H1 (cell line): ENCODE measurements at regions not wholly inside any gene's neighbourhood (a gene's known extent, or its start where the extent isn't known, plus 50 kb on each side); places are given as distances from the start of the nearest gene placed in this dataset.

Source experiments
- CTCF ChIA-PET: fragments of 300-600 bp; sonication (Branson Sonifier 250); formaldehyde crosslinking; loops from one replicate; lab custom pipeline; 2021; ENCODE audit not compliant: partially characterized antibody; lab: Charles Lee
- POLR2A ChIA-PET: fragments of 300-600 bp; sonication (Branson Sonifier 250); formaldehyde crosslinking; loops from one replicate; lab custom pipeline; 2021; ENCODE audit warnings: inconsistent platforms; ENCODE audit not compliant: partially characterized antibody; lab: Charles Lee
- DNase-seq, 2 experiments: peaks; one replicate each; pipeline versions ENCODE4 v3.0.0 to v3.0.0-alpha.2; 2010 to 2022; ENCODE audit warnings: low spot score in 2 of 2, low read depth in 1 of 2, mixed read lengths in 1 of 2
- FAIRE-seq: peaks from 2 replicates; lab custom pipeline; 2011; peaks lifted over from hg19 to GRCh38; lab: Jason Lieb, UNC
- H2AFZ ChIP-seq: 2 replicates; pipeline ENCODE4 v1.8.1; 2012; ENCODE audit warnings: low read length, inconsistent platforms
- H2AK5ac ChIP-seq: 2 replicates; pipeline ENCODE4 v1.6.1; 2013; ENCODE audit warnings: low read depth, low read length
- H2BK120ac ChIP-seq: replicated peaks from 2 replicates; pipeline ENCODE3; 2013; ENCODE audit warnings: low read depth, low read length, inconsistent platforms
- H2BK12ac ChIP-seq: 2 replicates; pipeline ENCODE4 v1.6.1; 2013; ENCODE audit warnings: low read depth, low read length
- H2BK15ac ChIP-seq: 2 replicates; pipeline ENCODE4 v1.6.1; 2013; ENCODE audit warnings: low read length
- H2BK20ac ChIP-seq: 2 replicates; pipeline ENCODE4 v1.6.1; 2013; ENCODE audit warnings: low read length
- H2BK5ac ChIP-seq: 2 replicates; pipeline ENCODE4 v1.6.1; 2013; ENCODE audit warnings: low read depth, low read length
- H3K14ac ChIP-seq: 2 replicates; pipeline ENCODE4 v1.6.1; 2013; ENCODE audit warnings: inconsistent platforms; ENCODE audit not compliant: insufficient read length
- H3K18ac ChIP-seq: 2 replicates; pipeline ENCODE4 v1.6.1; 2013; ENCODE audit warnings: low read length; ENCODE audit errors: extremely low read depth
- H3K23ac ChIP-seq: 2 replicates; pipeline ENCODE4 v1.6.1; 2013; ENCODE audit warnings: inconsistent platforms; ENCODE audit not compliant: insufficient read length
- H3K23me2 ChIP-seq: 2 replicates; pipeline ENCODE4 v1.6.1; 2013; ENCODE audit warnings: low read depth, low read length
- H3K27ac ChIP-seq: 2 replicates; pipeline ENCODE4 v1.6.1; 2011; ENCODE audit warnings: low read depth, low read length, inconsistent platforms
- H3K27me3 ChIP-seq, 4 experiments: replicated peaks in 1 of 4; 1 replicate in 1 of 4; 2 replicates in 3 of 4; pipeline versions ENCODE4 v1.6.1 to v1.8.1; 2011 to 2013; ENCODE audit warnings: low read length in 3 of 4, mild to moderate bottlenecking in 3 of 4, inconsistent platforms in 2 of 4, mixed read lengths in 2 of 4, moderate library complexity in 1 of 4; ENCODE audit not compliant: control insufficient read depth in 3 of 4, insufficient read depth in 3 of 4; ENCODE audit errors: extremely low read depth in 1 of 4
- H3K36me3 ChIP-seq, 4 experiments: 2 replicates each; pipeline versions ENCODE4 v1.6.1 to v1.8.1; 2011 to 2013; ENCODE audit warnings: mild to moderate bottlenecking in 4 of 4, low read length in 3 of 4, moderate library complexity in 2 of 4, control low read depth in 1 of 4, inconsistent platforms in 1 of 4; ENCODE audit not compliant: insufficient read depth in 4 of 4, control insufficient read depth in 2 of 4
- H3K4ac ChIP-seq: replicated peaks from 2 replicates; pipeline ENCODE3; 2013; ENCODE audit warnings: low read length, low read depth, mixed read lengths, inconsistent platforms; ENCODE audit not compliant: insufficient read length
- H3K4me1 ChIP-seq, 4 experiments: replicated peaks in 1 of 4; 1 replicate in 1 of 4; 2 replicates in 3 of 4; pipeline versions ENCODE4 v1.6.1 to v1.8.1; 2011 to 2013; ENCODE audit warnings: low read length in 3 of 4, inconsistent platforms in 2 of 4, mixed read lengths in 1 of 4; ENCODE audit not compliant: insufficient read depth in 4 of 4, control insufficient read depth in 3 of 4
- H3K4me2 ChIP-seq, 2 experiments: 2 replicates each; pipeline versions ENCODE4 v1.6.1 to v1.8.1; 2011 to 2013; ENCODE audit warnings: low read depth in 2 of 2, low read length in 2 of 2, control low read depth in 1 of 2, inconsistent platforms in 1 of 2, mild to moderate bottlenecking in 1 of 2; ENCODE audit not compliant: insufficient read depth in 1 of 2
- H3K4me3 ChIP-seq, 4 experiments: fragments of 200-600, 300-600 bp in 1 of 4; sonication (generic), shearing (Covaris generic), sonication (Bioruptor Twin) in 1 of 4; 2 replicates each; pipeline versions ENCODE4 v1.5.1 to v1.8.1; 2011 to 2016; ENCODE audit warnings: low read length in 4 of 4, low read depth in 3 of 4, control low read depth in 2 of 4, inconsistent platforms in 2 of 4, mild to moderate bottlenecking in 2 of 4, mixed read lengths in 1 of 4, moderate library complexity in 1 of 4; ENCODE audit not compliant: insufficient read depth in 2 of 4; ENCODE audit errors: extremely low read depth in 1 of 4
- H3K56ac ChIP-seq: replicated peaks from 2 replicates; pipeline ENCODE3; 2013; ENCODE audit warnings: low read depth, mild to moderate bottlenecking, mixed read lengths, low read length, inconsistent platforms; ENCODE audit not compliant: insufficient read length
- H3K79me1 ChIP-seq: 2 replicates; pipeline ENCODE4 v1.6.1; 2013; ENCODE audit warnings: low read depth, low read length, control low read depth
- H3K79me2 ChIP-seq, 2 experiments: 2 replicates each; pipeline versions ENCODE4 v1.6.1 to v1.8.1; 2012 to 2013; ENCODE audit warnings: low read length in 2 of 2, mild to moderate bottlenecking in 2 of 2, inconsistent platforms in 1 of 2; ENCODE audit not compliant: insufficient read depth in 2 of 2, control insufficient read depth in 1 of 2
- H3K9ac ChIP-seq, 4 experiments: replicated peaks in 1 of 4; 1 replicate in 1 of 4; 2 replicates in 3 of 4; pipeline versions ENCODE4 v1.6.1 to v1.8.1; 2011 to 2013; ENCODE audit warnings: low read depth in 3 of 4, low read length in 3 of 4, control low read depth in 2 of 4, mild to moderate bottlenecking in 2 of 4, moderate library complexity in 2 of 4, inconsistent platforms in 1 of 4; ENCODE audit errors: extremely low read depth in 1 of 4
- H3K9me3 ChIP-seq, 2 experiments: 2 replicates each; pipeline versions ENCODE4 v1.6.1 to v1.8.1; 2012 to 2013; ENCODE audit warnings: mild to moderate bottlenecking in 2 of 2, moderate library complexity in 2 of 2, control low read depth in 1 of 2, inconsistent platforms in 1 of 2, low read depth in 1 of 2, low read length in 1 of 2, mixed read lengths in 1 of 2; ENCODE audit not compliant: insufficient read depth in 2 of 2
- H4K20me1 ChIP-seq, 2 experiments: replicated peaks in 1 of 2; 2 replicates each; pipeline versions ENCODE3 to v1.8.1; 2011 to 2013; ENCODE audit warnings: inconsistent platforms in 2 of 2, low read length in 2 of 2, mild to moderate bottlenecking in 1 of 2; ENCODE audit not compliant: insufficient read depth in 2 of 2, control insufficient read depth in 1 of 2
- H4K5ac ChIP-seq: 2 replicates; pipeline ENCODE4 v1.6.1; 2013; ENCODE audit warnings: low read length, low read depth, mixed read lengths, inconsistent platforms; ENCODE audit not compliant: insufficient read length
- H4K8ac ChIP-seq: 2 replicates; pipeline ENCODE4 v1.8.0; 2013; ENCODE audit warnings: mild to moderate bottlenecking, moderate library complexity, low read length, inconsistent platforms; ENCODE audit not compliant: insufficient read depth; ENCODE audit errors: extremely low read depth
- H4K91ac ChIP-seq: replicated peaks from 2 replicates; pipeline ENCODE3; 2013; ENCODE audit warnings: low read length, mixed read lengths, inconsistent platforms; ENCODE audit not compliant: insufficient read length
- BRCA1 ChIP-seq: IDR thresholded peaks from 2 replicates; pipeline ENCODE4 v1.6.1; 2012; ENCODE audit warnings: low read depth, low read length, improper control_type of control experiment
- CBX5 ChIP-seq: fragments of 300-800, 300-1000 bp; sonication (generic); IDR thresholded peaks from 2 replicates; pipeline ENCODE4 v1.7.1; 2016; ENCODE audit warnings: antibody characterized with exemption, low read length, low read depth
- CHD1 ChIP-seq: IDR thresholded peaks from 2 replicates; pipeline ENCODE4 v1.6.1; 2012; ENCODE audit warnings: low read depth, low read length, improper control_type of control experiment
- CHD2 ChIP-seq: IDR thresholded peaks from 2 replicates; pipeline ENCODE4 v1.6.1; 2012; ENCODE audit warnings: low read length, improper control_type of control experiment
- EGR1 ChIP-seq: IDR thresholded peaks from 2 replicates; pipeline ENCODE4 v1.6.1; 2011; ENCODE audit warnings: low read depth, low read length, borderline replicate concordance
- EP300 ChIP-seq, 2 experiments: IDR thresholded peaks; 1 replicate in 1 of 2; 2 replicates in 1 of 2; pipeline ENCODE4 v1.6.1; 2011 to 2012; ENCODE audit warnings: low read depth in 2 of 2, low read length in 2 of 2, mild to moderate bottlenecking in 2 of 2, borderline replicate concordance in 1 of 2, inconsistent platforms in 1 of 2, moderate library complexity in 1 of 2
- EZH2 ChIP-seq: fragments of 200-600 bp; sonication (generic); IDR thresholded peaks from 2 replicates; pipeline ENCODE4 v1.7.1; 2012; ENCODE audit warnings: low read depth, mild to moderate bottlenecking, moderate library complexity, low read length, inconsistent platforms; ENCODE audit not compliant: severe bottlenecking
- RFX5 ChIP-seq: IDR thresholded peaks from 2 replicates; pipeline ENCODE4 v1.6.1; 2011; ENCODE audit warnings: low read depth, low read length, improper control_type of control experiment, borderline replicate concordance
- SIN3A ChIP-seq, 2 experiments: IDR thresholded peaks in 1 of 2; conservative IDR thresholded peaks in 1 of 2; 2 replicates each; pipeline ENCODE4 v1.6.1; 2011 to 2012; ENCODE audit warnings: low read length in 2 of 2, improper control_type of control experiment in 1 of 2, low read depth in 1 of 2, mild to moderate bottlenecking in 1 of 2
- SUZ12 ChIP-seq: fragments of 200-600 bp; sonication (generic); IDR thresholded peaks from 2 replicates; pipeline ENCODE4 v1.6.1; 2012; ENCODE audit warnings: mild to moderate bottlenecking, inconsistent platforms, low read length, moderate library complexity, mixed read lengths
- TCF12 ChIP-seq: IDR thresholded peaks from 2 replicates; pipeline ENCODE4 v1.6.1; 2011; ENCODE audit warnings: low read depth, mild to moderate bottlenecking, low read length
- USF2 ChIP-seq: IDR thresholded peaks from 2 replicates; pipeline ENCODE4 v1.6.1; 2011; ENCODE audit warnings: low read length, improper control_type of control experiment
- WGBS, 2 experiments: shearing (Covaris generic) in 1 of 2; methylation state at CpG; one replicate each; pipeline versions ENCODE4 v1.1.6 to v1.1.7; 2013 to 2015; ENCODE audit warnings: low lambda C conversion rate in 2 of 2, mixed read lengths in 2 of 2, inconsistent platforms in 1 of 2, low coverage in 1 of 2, missing lambda C conversion rate in 1 of 2; ENCODE audit not compliant: insufficient replicate concordance in 2 of 2, insufficient coverage in 1 of 2, insufficient read length in 1 of 2; ENCODE audit errors: extremely low coverage in 1 of 2, missing lambda C conversion rate in 1 of 2; 5-methylcytosine and 5-hydroxymethylcytosine counted together

GRCh38 chr11:128046213-128046612 is 541.1 kb downstream of the ETS1 start:
- Histone ChIP-seq H3K27ac (no peak overlapping the region), H4K91ac (no peak overlapping the region), H3K36me3 (no peaks in the 10 kb centered on the region), H4K5ac (no peak overlapping the region), H4K20me1 (no peaks in the 10 kb centered on the region), H2BK5ac (no peak overlapping the region), H3K9me3 (no peaks in the 10 kb centered on the region), H3K9ac (no peak overlapping the region), H3K79me1 (no peaks in the 10 kb centered on the region), H2BK12ac (no peak overlapping the region), H3K23me2 (no peaks in the 10 kb centered on the region), H2BK120ac (no peak overlapping the region), H3K14ac (no peak overlapping the region)
- no peak for FAIRE-seq
- no peak for TF ChIP-seq EZH2
- TF ChIP-seq USF2 = no peak
- TF ChIP-seq CHD1 = no peak
- no peak for TF ChIP-seq EP300 (IDR thresholded peaks at IDR 0.05; ENCODE audit: borderline replicate concordance in 1 of 2, low read depth in 2 of 2, low read length in 2 of 2)
- no peak for TF ChIP-seq RFX5
- no peak for TF ChIP-seq CBX5
- TF ChIP-seq SUZ12 = no peak
- TF ChIP-seq TCF12 = no peak
- no peak for TF ChIP-seq BRCA1
- no peak for TF ChIP-seq CHD2
- no peak for TF ChIP-seq SIN3A (conservative IDR thresholded peaks at IDR 0.05 in 1 of 2, IDR thresholded peaks at IDR 0.05 in 1 of 2; ENCODE audit: low read depth in 1 of 2, low read length in 2 of 2)
- TF ChIP-seq EGR1 = no peak
- TF ChIP-seq, all 59 proteins: peak for 0
- ChIA-PET POLR2A (no interaction called here), CTCF (interaction anchor here (1.1 kb wide), 1 partner anchor 126 kb away, joined by 3 read pairs; no protein-coding TSS in a partner anchor)
- Histone ChIP-seq H2AK5ac (no peak overlapping the region), H4K8ac (no peak overlapping the region), H3K4ac (no peak overlapping the region), H3K56ac (no peak overlapping the region), H3K4me1 (no peaks in the 10 kb centered on the region; a peak in 3 of 7 replicates), H3K18ac (no peak overlapping the region), H3K23ac (no peak overlapping the region), H3K27me3 (no peaks in the 10 kb centered on the region), H3K4me3 (no peak overlapping the region), H2AFZ (no peak overlapping the region), H3K4me2 (no peak overlapping the region), H2BK20ac (no peak overlapping the region), H3K79me2 (no peaks in the 10 kb centered on the region), H2BK15ac (no peak overlapping the region)
- no peak for DNase-seq
- 90% methylated on average over 3 of the region's 3 CpGs; no CpG with 5 or more reads in 1 of the 2 experiments for WGBS, 2 experiments
